Mesendoderm (in vitro differentiated cells): ENCODE measurements at regions not wholly inside any gene's neighbourhood (a gene's known extent, or its start where the extent isn't known, plus 50 kb on each side); places are given as distances from the start of the nearest gene placed in this dataset.
A peak's percentile ranks its signal among the peaks of the same experiment; 100 is the strongest.

Source experiments
- DNase-seq: peaks from one replicate; pipeline ENCODE4 v3.0.0; 2013
- H2AK5ac ChIP-seq: 2 replicates; pipeline ENCODE4 v1.6.1; 2013; ENCODE audit warnings: low read length, inconsistent platforms
- H2BK120ac ChIP-seq: 2 replicates; pipeline ENCODE4 v1.6.1; 2013; ENCODE audit warnings: low read depth, mild to moderate bottlenecking, low read length, moderate library complexity, mixed read lengths
- H2BK15ac ChIP-seq: replicated peaks from 2 replicates; pipeline ENCODE4 v1.6.1; 2013; ENCODE audit warnings: low read depth, mild to moderate bottlenecking, moderate library complexity
- H2BK5ac ChIP-seq: 2 replicates; pipeline ENCODE4 v1.6.1; 2013; ENCODE audit warnings: low read length, inconsistent platforms
- H3K18ac ChIP-seq: 2 replicates; pipeline ENCODE4 v1.6.1; 2013; ENCODE audit warnings: mild to moderate bottlenecking, low read length, mixed read lengths
- H3K23ac ChIP-seq: one replicate; pipeline ENCODE4 v1.6.1; 2013; ENCODE audit warnings: low read length
- H3K27ac ChIP-seq: 2 replicates; pipeline ENCODE4 v1.5.1; 2013; ENCODE audit warnings: low read depth, mild to moderate bottlenecking, inconsistent platforms, low read length, moderate library complexity
- H3K27me3 ChIP-seq: 2 replicates; pipeline ENCODE4 v1.6.1; 2013; ENCODE audit warnings: low read length, control low read depth, mild to moderate bottlenecking, inconsistent platforms; ENCODE audit not compliant: insufficient read depth, poor library complexity
- H3K36me3 ChIP-seq: 2 replicates; pipeline ENCODE4 v1.6.1; 2013; ENCODE audit warnings: low read length, inconsistent platforms; ENCODE audit not compliant: control insufficient read depth, insufficient read depth
- H3K4ac ChIP-seq: one replicate; pipeline ENCODE4 v1.6.1; 2013; ENCODE audit warnings: low read depth, mild to moderate bottlenecking, low read length, moderate library complexity
- H3K4me1 ChIP-seq: 2 replicates; pipeline ENCODE4 v1.6.1; 2013; ENCODE audit warnings: low read depth, low read length, inconsistent platforms; ENCODE audit not compliant: control insufficient read depth
- H3K4me2 ChIP-seq: 2 replicates; pipeline ENCODE4 v1.6.1; 2013; ENCODE audit warnings: low read length
- H3K4me3 ChIP-seq: 2 replicates; pipeline ENCODE4 v1.5.1; 2013; ENCODE audit warnings: mild to moderate bottlenecking, low read length
- H3K56ac ChIP-seq: one replicate; pipeline ENCODE4 v1.6.1; 2013; ENCODE audit warnings: low read length
- H3K79me1 ChIP-seq: 2 replicates; pipeline ENCODE4 v1.6.1; 2013; ENCODE audit warnings: low read length, inconsistent platforms
- H3K79me2 ChIP-seq: 2 replicates; pipeline ENCODE4 v1.6.1; 2013; ENCODE audit warnings: mild to moderate bottlenecking, low read length; ENCODE audit not compliant: control insufficient read depth, insufficient read depth
- H3K9ac ChIP-seq: 2 replicates; pipeline ENCODE4 v1.6.1; 2013; ENCODE audit warnings: low read length, inconsistent platforms
- H4K5ac ChIP-seq: one replicate; pipeline ENCODE4 v1.6.1; 2013; ENCODE audit warnings: low read length
- H4K8ac ChIP-seq: one replicate; pipeline ENCODE4 v1.6.1; 2013; ENCODE audit warnings: low read depth, mild to moderate bottlenecking, control low read depth, low read length, moderate library complexity
- WGBS: extraction: QIAGEN DNeasy Blood & Tissue Kit; methylation state at CpG from one replicate; pipeline ENCODE4 v1.1.7; 2013; ENCODE audit warnings: low lambda C conversion rate, missing lambda C conversion rate; ENCODE audit not compliant: insufficient coverage; ENCODE audit errors: extremely low coverage; 5-methylcytosine and 5-hydroxymethylcytosine counted together

GRCh38 chr5:155394727-155395126, 381.2 kb downstream of the KIF4B start:
- H3K27me3 ChIP-seq = no peaks in the 10 kb centered on the region
- no peaks in the 10 kb centered on the region for H3K36me3 ChIP-seq
- H3K23ac ChIP-seq = no peak overlapping the region

GRCh38 chr5:155402927-155403640, 389.5 kb downstream of the KIF4B start:
- no peak overlapping the region for H2AK5ac ChIP-seq
- DNase-seq = peak; percentile 36
- no peak overlapping the region for H2BK5ac ChIP-seq
- H3K27me3 ChIP-seq = no peaks in the 10 kb centered on the region
- no peak overlapping the region for H3K4me3 ChIP-seq
- no peak overlapping the region for H2BK15ac ChIP-seq
- H3K79me1 ChIP-seq = no peaks in the 10 kb centered on the region
- no CpG with 5 or more reads among the region's 5 CpGs for WGBS
- H3K4me1 ChIP-seq = no peaks in the 10 kb centered on the region
- no peaks in the 10 kb centered on the region for H3K36me3 ChIP-seq
- H2BK120ac ChIP-seq = no peak overlapping the region
- no peak overlapping the region for H3K9ac ChIP-seq
- no peak overlapping the region for H3K4ac ChIP-seq
- H4K5ac ChIP-seq = no peak overlapping the region
- H3K27ac ChIP-seq = no peak overlapping the region
- H3K18ac ChIP-seq = no peak overlapping the region
- no peak overlapping the region for H3K4me2 ChIP-seq
- no peaks in the 10 kb centered on the region for H3K79me2 ChIP-seq
- no peak overlapping the region for H4K8ac ChIP-seq
- H3K56ac ChIP-seq = no peak overlapping the region
- H3K23ac ChIP-seq = no peak overlapping the region

More at GRCh38 chr5:155394727-155395126, 381.2 kb downstream of the KIF4B start:
- no peak overlapping the region for H4K8ac ChIP-seq
- no peak overlapping the region for H3K4me3 ChIP-seq
- no peaks in the 10 kb centered on the region for H3K79me2 ChIP-seq
- no peak overlapping the region for H3K4ac ChIP-seq
- no peaks in the 10 kb centered on the region for H3K79me1 ChIP-seq
- no peak overlapping the region for H2BK5ac ChIP-seq
- no peak overlapping the region for H3K18ac ChIP-seq
- no peak overlapping the region for H3K27ac ChIP-seq
- H2AK5ac ChIP-seq = no peak overlapping the region
- no peak for DNase-seq
- no peak overlapping the region for H2BK15ac ChIP-seq
- no peak overlapping the region for H3K4me2 ChIP-seq
- no peak overlapping the region for H4K5ac ChIP-seq
- H3K4me1 ChIP-seq = no peaks in the 10 kb centered on the region
- no peak overlapping the region for H3K9ac ChIP-seq
- H2BK120ac ChIP-seq = no peak overlapping the region
- no peak overlapping the region for H3K56ac ChIP-seq

- Histone ChIP-seq H3K36me3 (no peaks in the 10 kb centered on the region), H2BK120ac (no peak overlapping the region), H3K18ac (no peak overlapping the region), H2BK5ac (no peak overlapping the region), H3K27me3 (no peaks in the 10 kb centered on the region), H4K8ac (no peak overlapping the region), H3K79me2 (no peaks in the 10 kb centered on the region), H3K56ac (no peak overlapping the region), H3K79me1 (no peaks in the 10 kb centered on the region), H3K27ac (no peak overlapping the region), H3K4me3 (no peak overlapping the region), H2AK5ac (no peak overlapping the region), H4K5ac (no peak overlapping the region), H2BK15ac (no peak overlapping the region), H3K4me2 (no peak overlapping the region), H3K4ac (no peak overlapping the region), H3K23ac (no peak overlapping the region), H3K4me1 (no peaks in the 10 kb centered on the region), H3K9ac (no peak overlapping the region)
- no CpG with 5 or more reads among the region's 4 CpGs for WGBS
- no peak for DNase-seq
These were observed 393.3 kb downstream of the KIF4B start for GRCh38 chr5:155406815-155407214.

GRCh38 chr5:155408465-155408864, 394.9 kb downstream of the KIF4B start:
- no peak overlapping the region for H4K5ac ChIP-seq
- H3K18ac ChIP-seq = no peak overlapping the region
- H3K9ac ChIP-seq = no peak overlapping the region
- H3K4me1 ChIP-seq = no peaks in the 10 kb centered on the region
- H2BK15ac ChIP-seq = no peak overlapping the region
- H3K79me2 ChIP-seq = no peaks in the 10 kb centered on the region
- no peak overlapping the region for H3K56ac ChIP-seq
- H3K79me1 ChIP-seq = no peaks in the 10 kb centered on the region
- DNase-seq = no peak
- H3K36me3 ChIP-seq = no peaks in the 10 kb centered on the region
- no peak overlapping the region for H4K8ac ChIP-seq
- H3K27me3 ChIP-seq = no peaks in the 10 kb centered on the region
- H3K23ac ChIP-seq = no peak overlapping the region
- no peak overlapping the region for H2BK120ac ChIP-seq
- H3K4me2 ChIP-seq = no peak overlapping the region
- H3K27ac ChIP-seq = no peak overlapping the region
- H3K4me3 ChIP-seq = no peak overlapping the region
- H2BK5ac ChIP-seq = no peak overlapping the region
- WGBS = no CpG with 5 or more reads among the region's 5 CpGs
- no peak overlapping the region for H3K4ac ChIP-seq
- no peak overlapping the region for H2AK5ac ChIP-seq

GRCh38 chr5:155416765-155417164, 403.2 kb downstream of the KIF4B start:
- no peaks in the 10 kb centered on the region for H3K27me3 ChIP-seq
- no peaks in the 10 kb centered on the region for H3K36me3 ChIP-seq
- no peak overlapping the region for H2BK15ac ChIP-seq
- peaks cover 3% of the 10 kb centered on the region for H3K4me1 ChIP-seq
- H3K79me2 ChIP-seq = no peaks in the 10 kb centered on the region
- H4K8ac ChIP-seq = no peak overlapping the region
- no peak overlapping the region for H2BK120ac ChIP-seq
- no peak for DNase-seq
- H2BK5ac ChIP-seq = no peak overlapping the region
- no peak overlapping the region for H4K5ac ChIP-seq
- H3K79me1 ChIP-seq = no peaks in the 10 kb centered on the region
- no peak overlapping the region for H3K4me3 ChIP-seq
- H3K4ac ChIP-seq = no peak overlapping the region
- WGBS = no CpG with 5 or more reads among the region's 1 CpG
- no peak overlapping the region for H3K23ac ChIP-seq
- H3K27ac ChIP-seq = no peak overlapping the region
- no peak overlapping the region for H3K9ac ChIP-seq
- H3K4me2 ChIP-seq = no peak overlapping the region
- H2AK5ac ChIP-seq = no peak overlapping the region
- H3K18ac ChIP-seq = no peak overlapping the region
- no peak overlapping the region for H3K56ac ChIP-seq

GRCh38 chr5:155418960-155419579, 405.5 kb downstream of the KIF4B start:
- Histone ChIP-seq H3K36me3 (no peaks in the 10 kb centered on the region), H3K27ac (no peak overlapping the region), H3K79me2 (no peaks in the 10 kb centered on the region), H3K9ac (no peak overlapping the region), H3K23ac (no peak overlapping the region), H4K5ac (no peak overlapping the region), H3K4me3 (no peak overlapping the region), H3K56ac (no peak overlapping the region), H3K79me1 (no peaks in the 10 kb centered on the region), H2BK120ac (no peak overlapping the region), H3K4ac (no peak overlapping the region), H3K4me2 (no peak overlapping the region), H4K8ac (no peak overlapping the region), H2AK5ac (no peak overlapping the region), H3K18ac (no peak overlapping the region), H3K27me3 (no peaks in the 10 kb centered on the region), H3K4me1 (peaks cover 3% of the 10 kb centered on the region), H2BK15ac (no peak overlapping the region), H2BK5ac (no peak overlapping the region)
- DNase-seq = peak; percentile 61
- no CpG with 5 or more reads among the region's 5 CpGs for WGBS
